DND-41 (cell line): ENCODE measurements at regions not wholly inside any gene's neighbourhood (a gene's known extent, or its start where the extent isn't known, plus 50 kb on each side); places are given as distances from the start of the nearest gene placed in this dataset.
"Not testable (repeated sequence)": the region's sequence is repeated elsewhere in the genome, so short reads cannot be mapped to it uniquely, and the experiment has no call there.

Experiments
- CTCF ChIP-seq: IDR thresholded peaks from 2 replicates; pipeline ENCODE4 v1.5.1; 2012; ENCODE audit warnings: borderline replicate concordance, low read length, moderate library complexity, mild to moderate bottlenecking; ENCODE audit not compliant: poor library complexity, severe bottlenecking; ENCODE audit errors: extremely low read depth
- EZH2 ChIP-seq: IDR thresholded peaks from 3 replicates; pipeline ENCODE4 v1.6.1; 2012; ENCODE audit warnings: borderline replicate concordance, low read depth, mild to moderate bottlenecking, moderate library complexity, low read length, inconsistent platforms; ENCODE audit not compliant: severe bottlenecking

DNA sequence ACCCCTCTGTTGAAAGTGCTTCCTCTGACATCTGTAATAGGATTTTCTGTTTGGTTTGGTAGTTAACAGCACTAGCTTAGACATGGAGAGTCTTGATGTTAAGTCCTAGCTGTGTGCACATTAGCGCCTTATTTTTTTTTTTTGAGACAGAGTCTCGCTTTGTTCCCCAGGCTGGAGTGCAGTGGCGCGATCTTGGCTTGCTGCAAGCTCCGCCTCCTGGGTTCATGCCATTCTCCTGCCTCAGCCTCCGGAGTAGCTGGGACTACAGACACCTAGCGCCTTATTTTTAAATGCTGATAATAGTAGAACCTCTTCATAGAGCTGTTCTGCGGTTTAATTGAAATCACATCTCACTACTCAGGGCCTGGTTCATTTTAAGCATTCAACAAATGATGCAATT, 131.5 kb downstream of the PLCE1 start:
- not testable (repeated sequence) for TF ChIP-seq CTCF, EZH2
